ENCODE measurements at regions not wholly inside any gene's neighbourhood (a gene's known extent, or its start where the extent isn't known, plus 50 kb on each side); places are given as distances from the start of the nearest gene placed in this dataset.
A peak's percentile ranks its signal among the peaks of the same experiment; 100 is the strongest.

DNA sequence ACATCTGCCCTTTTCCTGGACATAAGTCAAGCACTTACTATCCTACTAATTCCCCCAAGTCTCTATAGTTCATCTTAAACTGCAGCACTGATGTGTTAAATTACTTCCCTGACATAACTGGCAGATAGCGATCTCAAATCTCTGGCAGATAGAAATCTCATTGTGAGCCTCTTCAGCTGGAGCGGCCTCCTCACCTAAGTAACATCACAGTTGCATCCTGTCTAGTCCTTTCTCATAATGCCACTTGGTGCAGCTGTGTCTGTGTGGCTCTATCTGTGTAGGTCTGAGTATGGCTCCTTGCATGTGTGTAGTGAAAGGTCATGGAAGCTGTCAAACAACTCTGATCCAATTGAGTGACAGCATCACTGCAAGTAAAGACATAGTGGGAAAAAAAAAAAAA, 53.6 kb upstream of the FST start:
- DNase-seq (ENCODE audit: extremely low read depth, low read depth), result no peak
- TF ChIP-seq, protein P1, sequence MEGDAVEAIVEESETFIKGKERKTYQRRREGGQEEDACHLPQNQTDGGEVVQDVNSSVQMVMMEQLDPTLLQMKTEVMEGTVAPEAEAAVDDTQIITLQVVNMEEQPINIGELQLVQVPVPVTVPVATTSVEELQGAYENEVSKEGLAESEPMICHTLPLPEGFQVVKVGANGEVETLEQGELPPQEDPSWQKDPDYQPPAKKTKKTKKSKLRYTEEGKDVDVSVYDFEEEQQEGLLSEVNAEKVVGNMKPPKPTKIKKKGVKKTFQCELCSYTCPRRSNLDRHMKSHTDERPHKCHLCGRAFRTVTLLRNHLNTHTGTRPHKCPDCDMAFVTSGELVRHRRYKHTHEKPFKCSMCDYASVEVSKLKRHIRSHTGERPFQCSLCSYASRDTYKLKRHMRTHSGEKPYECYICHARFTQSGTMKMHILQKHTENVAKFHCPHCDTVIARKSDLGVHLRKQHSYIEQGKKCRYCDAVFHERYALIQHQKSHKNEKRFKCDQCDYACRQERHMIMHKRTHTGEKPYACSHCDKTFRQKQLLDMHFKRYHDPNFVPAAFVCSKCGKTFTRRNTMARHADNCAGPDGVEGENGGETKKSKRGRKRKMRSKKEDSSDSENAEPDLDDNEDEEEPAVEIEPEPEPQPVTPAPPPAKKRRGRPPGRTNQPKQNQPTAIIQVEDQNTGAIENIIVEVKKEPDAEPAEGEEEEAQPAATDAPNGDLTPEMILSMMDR (IDR thresholded peaks at IDR 0.05; ENCODE audit: low read depth, low read length), result no peak

DNA sequence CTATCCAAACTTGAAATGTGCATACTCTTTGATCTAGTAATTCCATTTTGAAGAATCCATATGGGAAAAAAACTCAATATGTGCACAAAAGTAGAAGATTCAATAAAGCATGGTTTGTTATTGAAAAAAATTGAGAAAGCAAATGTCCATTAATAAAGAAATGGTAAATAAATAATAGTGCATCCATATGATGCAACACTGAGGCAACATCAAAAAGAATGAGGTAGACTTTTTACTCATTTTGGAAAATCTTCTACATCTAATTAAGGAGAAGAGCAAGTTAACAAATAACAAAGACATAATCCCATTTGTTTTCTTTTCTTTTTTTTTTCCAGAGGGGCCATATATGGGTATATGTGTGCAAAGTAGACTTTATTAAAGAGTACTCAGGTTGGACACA, 52.5 kb upstream of the FST start:
- TF ChIP-seq, protein P1 (IDR thresholded peaks at IDR 0.05; ENCODE audit: low read depth, low read length), result no peak
- DNase-seq (ENCODE audit: extremely low read depth, low read depth), result no peak

DNA sequence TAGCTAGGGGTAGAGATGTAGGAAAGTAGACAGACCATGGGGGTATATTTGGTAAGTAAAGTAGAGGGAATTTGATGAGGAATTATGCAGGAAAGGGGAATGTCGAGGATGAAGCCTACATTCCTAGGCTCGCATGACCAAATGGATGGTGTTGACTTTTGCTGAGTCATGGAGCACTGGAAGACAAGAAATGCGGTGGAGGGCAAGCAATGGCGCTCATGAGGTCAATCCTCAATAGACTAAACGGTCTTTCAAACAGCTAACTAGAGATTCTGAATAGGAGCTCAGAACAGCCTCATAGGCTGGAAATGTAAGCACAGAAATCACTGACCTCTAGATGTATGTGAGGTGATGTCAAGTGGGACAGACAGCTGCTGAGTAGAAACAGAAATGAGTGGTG, 50.7 kb upstream of the FST start:
- DNase-seq (ENCODE audit: extremely low read depth, low read depth), result no peak

DNA sequence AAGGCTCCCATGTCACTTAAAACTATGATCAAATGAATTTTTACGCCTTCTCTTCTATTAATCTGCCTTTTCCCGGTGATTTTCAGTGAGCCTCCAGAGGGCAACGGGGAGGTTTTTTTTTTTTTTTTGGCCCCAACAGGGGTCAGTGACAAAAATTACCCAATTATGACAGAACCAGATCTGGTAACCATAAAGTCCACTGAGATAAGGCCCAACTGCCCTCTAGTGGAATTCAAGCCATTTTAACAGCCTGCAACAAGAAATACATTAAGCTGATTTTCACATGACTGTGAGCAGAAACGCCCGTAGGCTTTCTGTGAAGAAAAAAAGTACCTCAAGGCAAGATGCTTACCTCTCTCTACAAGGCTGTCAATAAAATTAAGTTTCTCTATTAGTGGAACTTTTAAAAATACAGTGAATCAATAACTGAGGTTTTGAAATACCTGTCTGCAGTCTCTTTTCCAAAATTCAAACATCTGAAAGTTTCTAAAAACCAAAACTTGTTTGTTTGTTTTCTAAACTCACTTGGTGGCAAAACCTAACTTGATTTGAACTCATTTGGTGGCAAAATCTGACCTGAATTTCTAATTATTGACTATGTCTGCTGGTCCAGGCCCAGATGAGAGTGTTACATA, 49.7 kb upstream of the FST start:
- DNase-seq (ENCODE audit: extremely low read depth, low read depth), result no peak
- TF ChIP-seq, protein P1 (IDR thresholded peaks at IDR 0.05; ENCODE audit: low read depth, low read length), result peak; percentile 68

More for the DNA sequence above, 50.7 kb upstream of the FST start:
- TF ChIP-seq, protein P1 (IDR thresholded peaks at IDR 0.05; ENCODE audit: low read depth, low read length), result no peak

Measured in AG09319 (cell line).